GM19023 (cell line): ENCODE measurements at regions not wholly inside any gene's neighbourhood (a gene's known extent, or its start where the extent isn't known, plus 50 kb on each side); places are given as distances from the start of the nearest gene placed in this dataset.

Experiments used
- ATAC-seq: cut with Tn5 transposase; IDR thresholded peaks from one replicate; pipeline ENCODE4 v1.9.1; 2021; ENCODE audit warnings: mild to moderate bottlenecking, moderate library complexity; ENCODE audit not compliant: unreplicated experiment

GRCh38 chr2:58959996-58960395 is 718.9 kb upstream of the FANCL start:
- no peak for ATAC-seq

- no peak for ATAC-seq
These were observed 716.2 kb upstream of the FANCL start for GRCh38 chr2:58957188-58957840.

- ATAC-seq: no peak
These were observed 713.8 kb upstream of the FANCL start for GRCh38 chr2:58954880-58955385.

GRCh38 chr2:58951722-58952121 is 710.6 kb upstream of the FANCL start:
- ATAC-seq: no peak

GRCh38 chr2:58950795-58951462 is 709.8 kb upstream of the FANCL start:
- ATAC-seq: no peak

- no peak for ATAC-seq
These were observed 698.3 kb upstream of the FANCL start for GRCh38 chr2:58939388-58939787.

GRCh38 chr2:58938988-58939387 is 697.9 kb upstream of the FANCL start:
- ATAC-seq: no peak

- no peak for ATAC-seq
These were observed 691.7 kb upstream of the FANCL start for GRCh38 chr2:58932801-58933200.

- no peak for ATAC-seq
These were observed 689.4 kb upstream of the FANCL start for GRCh38 chr2:58930537-58930936.

GRCh38 chr2:58928973-58929372 is 687.8 kb upstream of the FANCL start:
- no peak for ATAC-seq

- ATAC-seq: no peak
These were observed 687.3 kb upstream of the FANCL start for GRCh38 chr2:58928391-58928790.

GRCh38 chr2:58926112-58926511 is 685.0 kb upstream of the FANCL start:
- no peak for ATAC-seq

- ATAC-seq: no peak
These were observed 684.6 kb upstream of the FANCL start for GRCh38 chr2:58925676-58926081.

- ATAC-seq: no peak
These were observed 682.7 kb upstream of the FANCL start for GRCh38 chr2:58923869-58924268.

GRCh38 chr2:58922245-58922644 is 681.1 kb upstream of the FANCL start:
- no peak for ATAC-seq

- no peak for ATAC-seq
These were observed 680.6 kb upstream of the FANCL start for GRCh38 chr2:58921676-58922075.

GRCh38 chr2:58920001-58920400 is 678.9 kb upstream of the FANCL start:
- ATAC-seq: no peak

GRCh38 chr2:58919316-58919715 is 678.2 kb upstream of the FANCL start:
- ATAC-seq: no peak

- ATAC-seq: no peak
These were observed 677.0 kb upstream of the FANCL start for GRCh38 chr2:58918141-58918540.

- ATAC-seq: no peak
These were observed 676.5 kb upstream of the FANCL start for GRCh38 chr2:58917596-58917995.

GRCh38 chr2:58916063-58916462 is 674.9 kb upstream of the FANCL start:
- no peak for ATAC-seq

- no peak for ATAC-seq
These were observed 673.8 kb upstream of the FANCL start for GRCh38 chr2:58914733-58915505.
